Activated CD4-positive, CD25-positive, alpha-beta regulatory T cell (primary cell): ENCODE measurements at regions not wholly inside any gene's neighbourhood (a gene's known extent, or its start where the extent isn't known, plus 50 kb on each side); places are given as distances from the start of the nearest gene placed in this dataset.
"Not testable (repeated sequence)": the region's sequence is repeated elsewhere in the genome, so short reads cannot be mapped to it uniquely, and the experiment has no call there.

Experiments used
- DNase-seq, 4 experiments: peaks; one replicate each; lab custom pipeline; 2025; lab: John Stamatoyannopoulos, UW

GRCh38 chr7:66413379-66414114 lies 208.4 kb downstream of the TPST1 start:
- peak; percentile 56 to 74 (median 66) for DNase-seq

- DNase-seq: no peak
Measured at GRCh38 chr7:66415659-66416265, 210.6 kb downstream of the TPST1 start.

- DNase-seq: no peak
Measured at GRCh38 chr7:66418537-66418936, 210.1 kb upstream of the KCTD7 start.

GRCh38 chr7:66419210-66419609 lies 209.5 kb upstream of the KCTD7 start:
- no peak for DNase-seq

- no peak for DNase-seq
Measured at GRCh38 chr7:66421830-66422475, 206.7 kb upstream of the KCTD7 start.

- DNase-seq: no peak
Measured at GRCh38 chr7:66423729-66424128, 205.0 kb upstream of the KCTD7 start.

- DNase-seq: no peak
Measured at GRCh38 chr7:66426332-66426731, 202.3 kb upstream of the KCTD7 start.

- no peak for DNase-seq
Measured at GRCh38 chr7:66426996-66427395, 201.7 kb upstream of the KCTD7 start.

DNA sequence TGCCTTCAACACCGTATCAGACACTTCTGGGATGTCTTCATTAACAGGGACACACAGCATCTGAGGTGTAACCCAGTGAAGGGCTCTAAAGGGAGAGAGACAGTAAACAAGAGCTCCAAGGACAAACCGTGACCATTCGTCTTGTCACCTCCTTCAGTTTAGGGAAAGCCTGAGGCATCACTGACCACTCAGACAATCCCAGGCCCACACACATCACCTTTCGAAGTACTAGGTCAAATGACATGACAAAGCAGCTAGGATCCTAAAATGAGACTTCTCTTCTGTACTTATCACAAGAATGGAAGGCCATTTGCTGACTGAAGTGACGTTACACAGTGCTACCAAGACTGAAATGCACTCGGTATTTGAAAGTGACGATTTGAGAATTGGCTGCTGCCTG lies 200.7 kb upstream of the KCTD7 start:
- DNase-seq: no peak

DNA sequence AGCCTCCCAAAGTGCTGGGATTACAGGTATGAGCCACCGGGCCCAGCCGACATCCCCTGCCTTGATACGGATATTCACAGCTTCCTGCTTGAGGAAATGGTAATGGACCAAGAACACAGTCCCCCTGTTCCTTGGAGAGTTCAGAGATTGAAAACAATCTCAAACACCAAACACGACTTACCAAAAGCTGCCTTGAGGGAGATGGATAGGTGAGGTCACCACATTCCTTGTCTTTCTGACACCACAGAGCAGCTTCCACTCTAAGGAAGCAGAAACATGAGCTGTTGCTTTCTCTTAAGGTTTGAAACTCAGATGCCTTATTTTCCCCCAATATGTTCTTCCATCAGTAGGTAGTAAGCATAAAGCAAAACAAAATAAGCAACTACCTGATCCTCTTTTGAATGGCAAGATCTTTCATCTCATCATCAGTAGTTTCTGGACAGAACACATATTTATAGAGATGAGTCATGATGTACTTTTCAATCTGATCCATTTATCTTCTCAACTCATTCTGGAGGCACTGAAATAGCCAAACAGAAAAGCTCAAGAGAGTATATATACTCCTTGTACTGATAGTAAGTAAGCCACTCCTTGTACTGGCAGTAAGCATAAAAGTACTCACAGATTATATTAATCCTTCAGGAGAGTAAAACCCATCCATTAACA lies 199.1 kb upstream of the KCTD7 start:
- no peak for DNase-seq

- DNase-seq: no peak
Measured at GRCh38 chr7:66430164-66430545, 198.5 kb upstream of the KCTD7 start.

DNA sequence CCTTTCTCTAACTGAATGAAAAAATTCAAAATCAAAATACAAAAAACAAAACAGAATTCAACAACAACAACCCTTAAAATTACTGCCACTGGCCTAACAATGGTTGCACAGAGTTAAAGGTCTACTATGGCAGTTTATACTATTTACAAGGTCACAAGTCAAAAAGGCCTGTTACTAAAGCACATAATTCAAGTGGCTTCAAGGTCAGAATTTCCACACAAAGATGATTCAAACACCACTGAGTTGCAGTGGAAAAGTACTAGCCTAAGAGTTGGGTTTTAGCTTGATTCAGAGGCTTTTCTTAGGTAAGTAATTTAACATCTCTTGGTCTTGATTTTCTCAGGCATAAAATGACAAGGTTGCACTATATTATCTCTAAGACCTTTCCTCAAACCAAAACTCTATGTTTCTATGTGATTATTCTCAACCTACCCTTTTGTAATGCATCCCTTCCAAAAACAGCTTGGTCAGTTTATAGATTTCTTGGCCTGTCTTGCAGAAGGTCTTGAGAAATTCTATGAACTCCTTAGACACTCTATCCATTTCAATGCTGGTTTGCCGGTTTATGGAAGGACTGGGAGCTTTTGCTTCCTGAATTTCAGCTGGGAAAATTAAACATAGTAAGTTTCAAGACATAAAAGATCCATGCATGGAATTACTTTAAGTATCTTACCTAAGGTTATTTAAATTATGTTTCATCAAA lies 189.8 kb upstream of the KCTD7 start:
- DNase-seq: not testable (repeated sequence)

GRCh38 chr7:66442385-66442784 lies 186.3 kb upstream of the KCTD7 start:
- DNase-seq: no peak

- no peak for DNase-seq
Measured at GRCh38 chr7:66443946-66444345, 184.7 kb upstream of the KCTD7 start.

DNA sequence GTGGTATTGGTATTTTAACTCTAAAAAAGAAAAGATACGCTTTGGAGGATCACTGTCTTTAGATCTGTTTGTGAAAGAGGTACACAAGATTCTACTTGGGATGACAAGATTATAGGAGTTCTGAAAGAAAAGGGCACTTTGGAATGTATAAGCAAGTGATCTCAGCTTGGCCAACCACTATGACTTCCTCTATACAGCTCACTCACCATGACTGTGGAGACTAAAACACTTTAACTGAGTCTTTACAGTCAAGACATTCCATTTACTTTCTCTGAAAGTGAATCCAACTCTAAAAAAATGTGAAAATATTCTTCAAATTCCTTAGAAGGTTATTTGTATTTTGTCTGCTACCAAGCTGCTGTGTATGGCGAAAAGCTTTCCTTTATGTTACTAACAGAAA lies 181.7 kb upstream of the KCTD7 start:
- DNase-seq: not testable (repeated sequence)

DNA sequence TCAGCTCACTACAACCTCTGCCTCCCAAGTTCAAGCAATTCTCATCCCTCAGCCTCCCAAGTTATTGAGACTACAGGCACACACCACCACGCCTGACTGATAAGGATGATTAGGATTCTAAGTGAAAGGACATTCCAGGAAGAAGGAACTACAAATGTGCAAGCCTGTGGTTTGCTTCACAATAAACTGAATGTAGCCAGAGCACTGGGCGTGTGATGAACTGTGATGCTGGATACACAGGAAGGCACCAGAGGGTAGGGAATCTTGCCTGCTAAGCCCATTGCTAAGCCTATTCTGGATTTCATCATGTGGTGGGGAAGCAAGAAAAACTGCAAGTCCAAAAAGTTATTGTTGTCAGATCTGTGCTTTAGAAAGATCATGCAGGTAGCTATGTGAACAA lies 177.9 kb upstream of the KCTD7 start:
- not testable (repeated sequence) for DNase-seq

GRCh38 chr7:66451713-66452112 lies 177.0 kb upstream of the KCTD7 start:
- DNase-seq: not testable (repeated sequence)

DNA sequence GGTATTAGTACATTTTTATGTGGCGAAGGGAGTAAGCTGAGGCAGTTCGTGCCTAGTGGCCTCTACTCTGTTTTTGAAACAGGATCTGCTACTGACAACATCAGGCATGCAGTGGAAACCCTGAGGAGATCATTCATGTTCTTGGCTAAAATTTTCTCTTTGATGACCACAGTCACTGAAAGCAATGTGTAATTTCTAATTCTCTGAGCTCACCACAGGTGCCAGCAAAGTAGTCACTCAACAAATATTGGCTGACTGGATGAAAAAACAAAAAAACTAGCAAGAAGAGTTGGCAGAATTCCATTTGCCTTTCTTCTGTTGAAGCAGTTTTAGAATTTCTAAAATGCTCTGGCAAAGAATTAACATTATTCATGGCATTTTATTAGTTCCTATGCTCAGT lies 176.5 kb upstream of the KCTD7 start:
- no peak for DNase-seq

- no peak for DNase-seq
Measured at GRCh38 chr7:66453340-66453739, 175.3 kb upstream of the KCTD7 start.

DNA sequence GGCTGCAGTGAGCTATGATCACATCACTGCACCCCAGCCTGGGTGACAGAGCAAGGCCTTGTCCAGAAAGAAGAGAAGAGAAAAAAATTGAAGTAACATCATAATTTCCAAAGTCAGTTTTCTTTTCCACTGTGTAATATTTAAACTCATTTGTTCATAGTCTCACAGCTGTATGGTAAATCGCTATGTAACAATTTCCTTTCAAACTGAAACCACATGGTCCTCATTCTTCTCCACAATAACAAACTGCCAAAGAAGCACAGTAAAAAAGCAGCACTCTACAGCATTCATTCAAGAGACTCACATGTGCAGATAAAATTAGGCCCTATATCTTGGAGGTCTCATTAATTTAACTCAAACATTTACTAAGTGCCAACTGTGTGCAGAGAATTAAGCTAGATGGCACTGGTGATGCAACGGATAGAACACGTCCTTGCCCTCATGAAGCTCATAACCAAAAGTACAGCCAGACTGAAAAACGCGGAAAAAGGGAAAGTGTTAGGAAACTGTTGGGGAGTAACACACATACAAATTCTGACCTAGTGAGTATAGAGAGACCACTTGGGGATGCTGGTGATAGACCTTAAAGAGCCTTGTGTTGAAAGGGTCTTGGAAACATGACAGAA lies 174.0 kb upstream of the KCTD7 start:
- no peak for DNase-seq

- not testable (repeated sequence) for DNase-seq
Measured at GRCh38 chr7:66455432-66455831, 173.2 kb upstream of the KCTD7 start.

- DNase-seq: not testable (repeated sequence)
Measured at GRCh38 chr7:66456431-66456830, 172.2 kb upstream of the KCTD7 start.
